HG02884 (cell line): ENCODE measurements at regions not wholly inside any gene's neighbourhood (a gene's known extent, or its start where the extent isn't known, plus 50 kb on each side); places are given as distances from the start of the nearest gene placed in this dataset.

Experiments
- ATAC-seq: cut with Tn5 transposase; IDR thresholded peaks from one replicate; pipeline ENCODE4 v1.9.1; 2021; ENCODE audit warnings: mild to moderate bottlenecking, moderate library complexity; ENCODE audit not compliant: unreplicated experiment

- no peak for ATAC-seq
These were observed 498.3 kb downstream of the FOXG1 start for GRCh38 chr14:29264865-29265264.

GRCh38 chr14:29265852-29266251 lies 499.3 kb downstream of the FOXG1 start:
- ATAC-seq, result no peak

DNA sequence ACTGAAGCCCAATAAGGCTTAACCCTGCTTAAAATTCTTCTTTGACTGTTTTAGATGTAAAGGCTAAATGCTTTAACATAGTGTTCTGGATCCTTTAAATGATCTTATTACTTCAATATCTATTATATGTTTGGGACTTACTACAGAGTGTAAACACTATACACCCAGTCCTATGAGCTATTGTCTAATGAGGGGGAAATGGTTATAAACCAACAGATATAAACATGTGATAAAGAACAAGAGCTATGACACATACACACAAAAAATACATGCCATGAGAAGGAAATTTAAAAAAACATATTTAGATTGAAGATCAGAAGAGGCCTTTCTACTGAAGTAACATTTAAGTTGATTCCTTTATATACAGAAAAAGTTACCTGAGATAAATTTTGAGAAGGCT lies 505.1 kb downstream of the FOXG1 start:
- no peak for ATAC-seq

GRCh38 chr14:29273513-29273912 lies 506.9 kb downstream of the FOXG1 start:
- ATAC-seq, result no peak

- no peak for ATAC-seq
These were observed 508.5 kb downstream of the FOXG1 start for GRCh38 chr14:29274890-29275596.

DNA sequence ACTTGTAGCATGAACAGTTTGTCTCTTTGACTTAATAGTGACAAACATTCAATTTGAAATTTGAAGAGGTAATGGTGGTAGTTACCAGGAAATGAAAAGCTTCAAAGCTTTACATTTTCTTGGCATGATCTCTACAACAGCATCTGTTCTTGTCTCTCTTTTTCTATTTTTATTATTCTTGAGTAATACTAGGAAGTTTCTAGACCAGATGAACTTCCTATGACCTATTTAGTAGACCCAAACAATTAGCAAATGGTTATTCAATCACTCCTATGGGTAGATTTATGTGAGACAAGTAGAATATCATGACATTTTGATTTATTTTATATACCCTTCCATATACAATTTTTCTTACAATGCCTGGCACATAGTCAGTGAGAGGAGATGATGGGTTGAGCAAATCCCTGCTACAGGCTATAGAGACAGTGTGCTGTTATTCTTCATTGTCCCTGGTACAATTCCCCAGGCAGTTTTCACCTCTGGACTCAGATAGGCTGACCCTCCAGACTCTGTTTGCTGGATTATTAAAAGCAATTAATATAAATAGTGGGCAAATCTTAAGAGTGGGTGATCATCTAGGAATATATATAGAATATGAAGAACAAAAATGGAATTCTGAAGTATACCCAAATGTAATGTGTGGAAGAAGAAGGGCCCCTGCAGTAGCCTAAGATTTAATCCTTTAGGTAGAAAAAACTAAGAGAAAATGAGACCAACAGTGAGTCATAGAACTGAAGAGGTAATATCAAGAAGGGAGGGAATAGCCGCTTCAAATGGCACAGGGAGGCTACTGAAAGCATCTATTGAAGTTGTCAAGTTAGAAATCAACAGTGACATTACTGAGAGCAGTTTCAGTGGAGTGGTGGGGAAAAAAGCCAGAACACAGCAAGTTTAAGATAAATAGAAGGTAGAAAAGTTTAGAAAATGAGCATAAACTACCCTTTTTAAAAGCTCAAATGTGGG lies 512.0 kb downstream of the FOXG1 start:
- ATAC-seq, result no peak

GRCh38 chr14:29282169-29282568 lies 515.6 kb downstream of the FOXG1 start:
- ATAC-seq, result no peak

GRCh38 chr14:29290441-29290840 lies 523.9 kb downstream of the FOXG1 start:
- ATAC-seq, result no peak

DNA sequence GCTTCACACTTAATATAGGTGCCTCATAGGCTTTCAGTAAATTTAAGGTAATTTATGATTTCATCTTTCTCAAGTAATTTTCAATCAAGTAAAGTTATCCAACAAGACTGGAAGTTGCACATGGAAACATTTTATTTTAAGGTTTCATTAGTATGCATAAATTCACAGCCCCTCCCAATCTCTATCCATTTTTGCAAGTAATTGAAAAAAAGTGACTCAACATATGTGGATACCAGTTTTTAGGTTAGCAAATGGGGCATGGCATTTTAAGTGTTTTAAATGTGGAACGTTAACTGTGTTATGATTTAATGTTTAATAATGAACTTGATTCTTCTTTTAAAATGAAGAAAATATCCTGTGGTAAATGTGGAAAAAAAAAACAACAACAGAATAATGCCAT lies 532.8 kb downstream of the FOXG1 start:
- no peak for ATAC-seq

DNA sequence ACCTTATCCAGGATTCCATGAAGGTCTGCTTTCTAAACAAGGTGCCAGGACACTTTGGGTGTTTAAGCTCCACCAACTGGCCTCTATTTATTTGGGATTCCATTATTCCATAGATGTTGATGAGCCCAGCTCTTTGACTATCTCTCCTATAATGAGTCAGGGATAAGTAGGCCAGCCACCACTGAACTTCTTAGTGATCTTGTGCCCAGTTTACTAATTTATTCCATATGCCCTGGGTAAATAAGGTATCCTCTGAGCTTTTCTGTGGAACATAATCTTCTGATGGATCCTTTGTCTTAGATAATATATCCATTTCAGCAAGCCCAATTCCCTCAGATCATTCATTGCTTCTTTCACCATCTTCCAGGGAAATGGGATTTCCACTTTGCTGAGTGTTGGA lies 535.0 kb downstream of the FOXG1 start:
- no peak for ATAC-seq

DNA sequence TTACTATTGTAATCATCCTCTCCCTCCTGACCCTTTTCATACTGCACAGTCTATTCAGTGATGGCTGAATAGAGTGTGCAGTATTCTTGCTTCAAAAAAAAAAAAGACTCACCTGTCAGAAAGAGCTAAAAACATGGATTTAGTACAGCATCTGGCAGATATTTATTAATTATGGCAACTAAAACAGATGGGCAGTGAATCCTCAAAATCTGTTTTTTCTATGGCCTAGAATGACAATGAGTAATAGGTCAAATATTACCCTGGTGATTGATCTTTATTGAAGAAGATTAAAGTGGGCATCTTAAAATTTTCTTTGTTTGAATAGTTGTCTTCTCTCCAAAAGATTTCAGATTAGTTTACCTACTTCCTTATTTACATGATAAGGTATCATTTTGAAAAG lies 543.6 kb downstream of the FOXG1 start:
- no peak for ATAC-seq

DNA sequence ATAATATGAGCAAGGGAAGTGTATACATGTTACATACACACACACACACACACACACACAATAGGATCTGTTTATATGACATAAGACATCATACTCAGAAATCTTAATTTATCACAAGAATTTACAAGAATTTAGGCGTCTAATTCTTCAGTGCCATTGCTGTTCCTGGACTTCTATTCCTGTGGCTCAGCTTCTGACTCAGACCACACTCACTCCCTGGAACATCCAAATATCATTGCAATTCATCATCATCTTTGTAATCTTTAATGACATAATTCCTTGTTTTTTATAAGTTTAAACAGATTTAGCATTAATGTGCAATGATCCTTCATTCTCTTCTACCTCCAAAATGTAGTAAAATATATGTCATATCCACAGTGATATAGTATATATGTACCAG lies 544.2 kb downstream of the FOXG1 start:
- no peak for ATAC-seq

- ATAC-seq, result no peak
These were observed 545.4 kb downstream of the FOXG1 start for GRCh38 chr14:29311983-29312382.

GRCh38 chr14:29316936-29317335 lies 550.3 kb downstream of the FOXG1 start:
- ATAC-seq, result no peak

DNA sequence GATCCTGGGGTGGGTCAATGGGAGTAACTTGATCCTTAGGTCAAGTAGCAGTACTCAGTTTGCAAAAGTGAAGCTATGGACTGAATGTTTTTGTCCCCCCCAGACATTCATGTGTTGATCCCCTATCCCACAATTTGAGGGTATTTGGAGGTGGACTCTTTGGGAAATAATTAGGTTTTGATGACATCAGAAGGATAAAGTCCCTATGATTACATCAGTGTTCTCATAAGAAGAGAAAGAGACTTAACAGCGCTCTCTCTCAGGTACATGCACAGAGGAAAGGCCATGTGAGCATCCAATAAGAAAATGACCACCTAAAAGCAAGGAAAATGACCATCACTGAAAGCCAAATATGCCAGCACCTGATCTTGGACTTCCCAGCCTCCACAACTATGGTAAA lies 550.8 kb downstream of the FOXG1 start:
- ATAC-seq, result no peak

- no peak for ATAC-seq
These were observed 553.7 kb downstream of the FOXG1 start for GRCh38 chr14:29320286-29320685.

DNA sequence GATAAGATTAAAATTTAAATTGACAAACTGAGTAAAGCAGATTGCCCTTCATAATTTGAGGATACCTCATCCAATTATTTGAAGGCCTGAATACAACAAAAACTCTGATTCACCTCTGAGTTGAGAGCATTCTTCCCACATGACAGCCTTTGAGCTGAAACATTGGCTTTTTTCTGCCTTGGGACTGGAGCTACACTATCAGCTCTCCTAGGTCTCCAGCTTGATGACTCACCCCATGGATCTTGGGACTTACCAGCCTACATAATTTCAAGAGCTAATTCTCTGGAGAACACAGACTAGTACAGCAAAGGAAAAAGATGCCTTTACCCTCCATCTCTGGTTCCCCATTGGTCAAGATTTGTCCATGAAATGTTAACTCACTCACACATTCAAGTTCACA lies 555.1 kb downstream of the FOXG1 start:
- no peak for ATAC-seq

DNA sequence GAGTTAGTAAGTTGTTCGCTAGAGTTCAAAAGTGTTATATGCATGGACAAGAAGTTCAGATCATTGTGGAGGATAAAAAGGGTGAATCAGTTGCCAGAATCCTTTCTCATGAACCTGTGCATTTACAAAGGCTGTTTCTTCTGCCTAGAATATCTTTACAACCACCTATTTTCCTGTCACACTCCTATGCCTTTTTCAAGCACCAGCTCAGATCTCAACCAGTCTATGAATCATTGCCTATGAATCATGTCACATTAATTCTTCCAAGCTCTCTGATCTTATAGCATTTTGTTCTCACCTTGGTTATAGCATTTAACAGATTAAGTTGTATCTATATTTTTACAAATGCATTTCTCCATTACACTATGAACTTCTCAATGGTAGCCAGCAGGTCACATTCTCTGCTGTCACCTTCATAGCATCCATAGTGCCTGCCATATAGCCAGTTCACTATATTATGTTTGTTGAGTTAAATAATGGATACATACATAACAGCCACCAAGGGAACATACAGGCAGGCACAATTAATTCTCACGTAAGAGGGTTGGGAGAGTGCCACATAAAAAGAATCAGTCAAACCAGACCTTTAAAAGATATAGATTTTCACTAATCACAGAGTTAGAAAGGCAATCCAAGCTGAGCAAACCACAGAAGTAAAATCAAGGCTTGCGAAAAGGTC lies 573.0 kb downstream of the FOXG1 start:
- no peak for ATAC-seq

DNA sequence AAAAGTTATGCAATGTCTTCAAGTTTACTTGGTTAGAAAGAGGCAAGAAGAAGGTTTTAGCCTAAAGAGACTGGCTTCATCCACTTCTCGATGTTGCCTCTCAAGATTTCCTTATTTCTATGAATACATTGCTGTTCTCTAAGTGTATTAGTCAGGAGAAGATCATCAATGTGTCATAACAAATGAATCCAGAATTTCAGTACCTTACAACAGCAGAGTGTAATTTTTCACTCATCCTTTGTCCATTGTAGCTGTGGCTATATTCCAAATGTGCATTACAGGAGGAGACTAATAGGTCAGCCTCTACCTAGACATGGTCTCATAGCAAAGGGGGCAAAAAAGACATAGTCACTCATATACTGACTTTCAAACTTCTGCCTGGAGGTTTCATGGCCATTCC lies 579.1 kb downstream of the PRKD1 start:
- ATAC-seq, result no peak

- ATAC-seq, result no peak
These were observed 577.2 kb downstream of the PRKD1 start for GRCh38 chr14:29350496-29350895.

DNA sequence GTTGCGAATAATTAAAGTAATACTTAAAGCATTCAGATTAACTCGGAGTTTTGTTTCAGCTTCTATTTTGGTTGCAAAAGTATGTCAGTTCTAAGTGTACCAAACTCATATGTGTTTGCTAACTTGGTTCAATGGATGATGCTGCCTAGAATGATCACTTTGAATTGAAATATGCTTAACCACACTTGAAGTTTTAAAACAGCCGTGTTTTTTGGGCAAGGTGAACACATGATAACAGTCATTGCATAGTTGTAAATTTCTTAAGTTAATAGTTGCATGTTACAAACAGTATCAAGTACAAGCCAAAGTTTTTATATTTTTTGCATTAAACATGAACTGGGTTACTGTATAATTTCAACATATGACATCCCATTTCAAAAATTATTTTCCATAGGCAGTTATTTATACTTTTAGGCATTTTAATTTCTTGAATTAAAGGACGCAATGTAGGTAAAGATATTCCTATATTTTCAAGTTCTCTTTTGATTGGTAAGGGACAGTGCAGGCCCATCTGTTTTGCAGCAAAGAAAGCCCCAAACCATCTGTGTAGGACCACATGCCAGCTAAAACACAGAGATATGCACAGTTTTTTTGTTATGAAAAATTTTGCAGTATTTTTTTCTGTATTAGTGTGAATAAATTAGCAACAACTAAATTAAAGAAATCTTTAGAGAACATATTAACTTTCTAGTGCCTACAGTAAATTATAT lies 575.5 kb downstream of the PRKD1 start:
- no peak for ATAC-seq
